ENCODE measurements at regions not wholly inside any gene's neighbourhood (a gene's known extent, or its start where the extent isn't known, plus 50 kb on each side); places are given as distances from the start of the nearest gene placed in this dataset.

DNA sequence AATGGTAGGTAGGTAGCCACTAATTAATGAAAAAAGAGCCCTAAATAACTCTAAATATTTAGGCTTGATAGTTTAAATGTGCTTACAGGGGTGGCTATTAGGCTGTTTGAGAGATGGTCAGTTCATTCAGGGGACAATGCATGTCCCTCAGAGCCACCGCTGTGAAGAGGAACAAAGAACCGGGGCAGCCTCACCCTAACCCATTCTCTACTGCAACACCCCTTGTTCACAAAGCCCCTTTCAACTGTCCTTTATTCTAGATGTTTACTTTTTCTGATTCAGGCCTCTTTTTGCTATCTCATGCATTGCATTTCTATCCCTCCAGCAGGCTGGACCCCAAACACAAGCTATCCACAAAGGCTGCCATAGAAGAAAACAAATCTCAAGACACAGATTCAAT, 906.7 kb downstream of the NR2F1-AS1 start:
- TF ChIP-seq EZH2 (IDR thresholded peaks at IDR 0.05; ENCODE audit: borderline replicate concordance, low read depth, low read length, severe bottlenecking) = no peak
- TF ChIP-seq CTCF (IDR thresholded peaks at IDR 0.05; ENCODE audit: extremely low read depth in 1 of 2, insufficient read depth in 1 of 2, low read depth in 1 of 2, low read length in 2 of 2) = no peak
- no peak for TF ChIP-seq POLR2AphosphoS5 (IDR thresholded peaks at IDR 0.05; ENCODE audit: insufficient read depth, low read depth, low read length)
- TF ChIP-seq MAX (IDR thresholded peaks at IDR 0.05; ENCODE audit: insufficient read depth, insufficient read length) = no peak
- no peak for TF ChIP-seq POLR2A (IDR thresholded peaks at IDR 0.05; ENCODE audit: low read depth, low read length)
- TF ChIP-seq MYC (IDR thresholded peaks at IDR 0.05; ENCODE audit: low read depth, low read length) = no peak
- no peak for TF ChIP-seq GATA2 (IDR thresholded peaks at IDR 0.05; ENCODE audit: insufficient read depth, insufficient read length, low read depth, low read length)
- no peak for TF ChIP-seq FOS (IDR thresholded peaks at IDR 0.05; ENCODE audit: borderline replicate concordance, insufficient read depth, low read length)

Data from endothelial cell of umbilical vein (primary cell).